Kidney (tissue), 13 donors: ENCODE measurements at regions not wholly inside any gene's neighbourhood (a gene's known extent, or its start where the extent isn't known, plus 50 kb on each side); places are given as distances from the start of the nearest gene placed in this dataset.
A peak's percentile ranks its signal among the peaks of the same experiment; 100 is the strongest.

Experiments
- DNase-seq, 5 donors: peaks; one replicate each; pipeline ENCODE4 v3.0.0-alpha.2; 2013 to 2020
- FAIRE-seq: peaks from 2 replicates; lab custom pipeline; 2012; peaks lifted over from hg19 to GRCh38; lab: Jason Lieb, UNC
- H3K27ac ChIP-seq, 2 donors: one replicate each; pipeline ENCODE4 v1.7.0; 2013; ENCODE audit warnings: low read depth in 2 of 2, low read length in 2 of 2, inconsistent platforms in 1 of 2
- H3K27me3 ChIP-seq: one replicate; pipeline ENCODE4 v1.7.1; 2013; ENCODE audit warnings: low read length, inconsistent platforms; ENCODE audit not compliant: control insufficient read depth, insufficient read depth
- H3K36me3 ChIP-seq, 3 donors: one replicate each; pipeline versions ENCODE4 v1.7.0 to v1.7.1; 2013; ENCODE audit warnings: low read length in 3 of 3, control low read depth in 1 of 3, inconsistent platforms in 1 of 3; ENCODE audit not compliant: insufficient read depth in 3 of 3, control insufficient read depth in 2 of 3
- H3K4me1 ChIP-seq, 3 donors: one replicate each; pipeline versions ENCODE4 v1.7.0 to v1.7.1; 2013; ENCODE audit warnings: low read length in 3 of 3, inconsistent platforms in 1 of 3, low read depth in 1 of 3; ENCODE audit not compliant: control insufficient read depth in 2 of 3, insufficient read depth in 2 of 3
- H3K4me3 ChIP-seq, 3 donors: one replicate each; pipeline versions ENCODE4 v1.7.0 to v1.8.1; 2013; ENCODE audit warnings: low read length in 3 of 3, control low read depth in 1 of 3, inconsistent platforms in 1 of 3
- H3K9ac ChIP-seq, 3 donors: one replicate each; pipeline versions ENCODE4 v1.7.0 to v1.7.1; 2013; ENCODE audit warnings: low read length in 3 of 3, control low read depth in 1 of 3, inconsistent platforms in 1 of 3
- H3K9me3 ChIP-seq, 3 donors: one replicate each; pipeline versions ENCODE4 v1.7.0 to v1.7.1; 2013; ENCODE audit warnings: low read length in 3 of 3, control low read depth in 1 of 3, inconsistent platforms in 1 of 3; ENCODE audit not compliant: control insufficient read depth in 2 of 3, insufficient read depth in 1 of 3
- intact Hi-C: fragments of 100-400 bp; cut with DNase I; formaldehyde crosslinking; loops from one replicate; pipeline ENCODE4 v1.11.1; 2022
- TF ChIP-seq, protein P1 (sequence below): IDR thresholded peaks from 3 replicates; pipeline ENCODE4 v1.5.1; 2012; ENCODE audit warnings: mild to moderate bottlenecking, moderate library complexity, borderline replicate concordance; ENCODE audit not compliant: insufficient read depth; ENCODE audit errors: extremely low read depth
- donor health status: control.
- donor health status: control.
- donor health status: control.
- donor health status: control.
- donor health status: control.
- donor health status: DM: yes; HTN: yes; CAD: no.
- donor health status: Normal renal cell carcinoma (clear cell type).

DNA sequence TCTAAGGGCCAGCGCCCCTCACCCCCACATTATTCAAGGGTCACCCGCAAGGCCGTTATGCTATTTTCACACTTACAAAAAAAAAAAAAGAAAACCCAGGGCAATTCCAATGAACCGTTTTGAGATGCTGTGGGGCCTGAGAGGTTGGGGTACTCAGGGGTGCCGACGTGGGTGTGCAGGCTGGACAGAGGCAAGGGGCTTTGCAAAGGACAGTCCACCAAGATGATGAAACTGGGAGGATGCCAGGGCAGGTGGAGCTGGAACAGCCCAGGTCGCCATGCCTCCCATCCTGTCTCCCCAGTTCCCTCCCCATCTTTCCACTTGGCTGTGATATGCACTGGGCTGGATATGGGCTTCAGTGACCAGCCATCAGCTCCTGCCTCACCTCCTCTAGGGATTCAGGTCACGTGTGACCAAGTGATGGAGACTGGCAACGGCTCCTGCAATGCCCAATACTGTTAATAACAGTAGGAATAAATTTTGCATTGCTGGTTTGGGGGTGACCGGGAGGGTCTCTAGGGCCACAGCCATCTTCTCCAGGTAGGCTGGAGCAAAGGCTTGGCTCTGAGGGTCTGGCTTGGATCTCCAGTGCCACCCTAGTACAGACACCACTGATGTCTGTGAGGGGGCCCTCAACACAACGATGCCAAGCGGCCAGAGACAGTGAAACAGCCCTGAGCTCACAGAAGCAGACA lies 151.3 kb upstream of the TNRC6C start:
- intact Hi-C loops, result no loop called here
- FAIRE-seq, result no peak
- DNase-seq, result peak in 1 of 5 donors; percentile 32

DNA sequence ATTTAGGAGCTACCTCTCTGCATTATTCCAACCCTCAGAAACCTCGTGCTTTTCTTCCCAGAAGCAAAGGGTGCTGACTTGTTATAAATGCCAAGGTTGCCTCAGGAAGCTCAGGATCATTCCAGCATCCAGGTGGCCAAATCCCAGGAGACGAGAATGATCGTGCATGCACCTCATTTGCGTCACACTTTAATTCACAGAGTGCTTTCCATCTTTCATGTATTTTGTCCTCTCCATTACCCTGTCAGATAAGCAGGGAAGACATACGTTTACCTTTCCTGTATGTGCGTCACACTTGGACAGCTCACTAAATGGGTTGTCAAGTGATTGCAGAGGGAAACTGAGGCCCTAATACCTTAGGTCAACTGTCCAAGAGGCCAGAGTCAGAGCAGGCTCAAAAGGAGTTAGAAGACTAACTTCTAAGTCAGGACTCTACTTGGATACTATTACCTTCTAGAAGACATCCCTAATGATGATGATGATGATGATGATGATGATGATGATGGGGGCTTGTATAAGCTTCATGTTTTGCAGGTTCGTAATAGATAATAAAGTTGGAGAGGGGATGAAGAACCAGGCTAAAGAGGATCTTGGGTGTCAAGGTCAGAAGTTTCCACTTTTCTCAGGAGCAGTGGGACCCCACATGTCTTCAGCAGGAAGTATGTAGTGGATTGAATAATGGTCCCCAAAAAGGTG lies 150.6 kb upstream of the TNRC6C start:
- no peaks in the 10 kb centered on the region for H3K27me3 ChIP-seq
- no peaks in the 10 kb centered on the region for H3K36me3 ChIP-seq
- no peak overlapping the region for H3K27ac ChIP-seq
- H3K9ac ChIP-seq, result no peak overlapping the region
- intact Hi-C loops, result no loop called here
- DNase-seq (no peak), FAIRE-seq (no peak)
- no peak overlapping the region for H3K4me3 ChIP-seq
- no peaks in the 10 kb centered on the region for H3K4me1 ChIP-seq
- TF ChIP-seq, protein P1, sequence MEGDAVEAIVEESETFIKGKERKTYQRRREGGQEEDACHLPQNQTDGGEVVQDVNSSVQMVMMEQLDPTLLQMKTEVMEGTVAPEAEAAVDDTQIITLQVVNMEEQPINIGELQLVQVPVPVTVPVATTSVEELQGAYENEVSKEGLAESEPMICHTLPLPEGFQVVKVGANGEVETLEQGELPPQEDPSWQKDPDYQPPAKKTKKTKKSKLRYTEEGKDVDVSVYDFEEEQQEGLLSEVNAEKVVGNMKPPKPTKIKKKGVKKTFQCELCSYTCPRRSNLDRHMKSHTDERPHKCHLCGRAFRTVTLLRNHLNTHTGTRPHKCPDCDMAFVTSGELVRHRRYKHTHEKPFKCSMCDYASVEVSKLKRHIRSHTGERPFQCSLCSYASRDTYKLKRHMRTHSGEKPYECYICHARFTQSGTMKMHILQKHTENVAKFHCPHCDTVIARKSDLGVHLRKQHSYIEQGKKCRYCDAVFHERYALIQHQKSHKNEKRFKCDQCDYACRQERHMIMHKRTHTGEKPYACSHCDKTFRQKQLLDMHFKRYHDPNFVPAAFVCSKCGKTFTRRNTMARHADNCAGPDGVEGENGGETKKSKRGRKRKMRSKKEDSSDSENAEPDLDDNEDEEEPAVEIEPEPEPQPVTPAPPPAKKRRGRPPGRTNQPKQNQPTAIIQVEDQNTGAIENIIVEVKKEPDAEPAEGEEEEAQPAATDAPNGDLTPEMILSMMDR, result no peak
- H3K9me3 ChIP-seq, result peaks cover 0 to 3% (median 0%) of the 10 kb centered on the region in 3 donors

More for the DNA sequence above, 151.3 kb upstream of the TNRC6C start:
- no peaks in the 10 kb centered on the region for H3K36me3 ChIP-seq
- H3K9ac ChIP-seq, result no peak overlapping the region
- peaks cover 0 to 3% (median 0%) of the 10 kb centered on the region in 3 donors for H3K9me3 ChIP-seq
- H3K4me3 ChIP-seq, result no peak overlapping the region
- TF ChIP-seq, protein P1, result no peak
- H3K27me3 ChIP-seq, result no peaks in the 10 kb centered on the region
- no peaks in the 10 kb centered on the region for H3K4me1 ChIP-seq
- no peak overlapping the region for H3K27ac ChIP-seq

DNA sequence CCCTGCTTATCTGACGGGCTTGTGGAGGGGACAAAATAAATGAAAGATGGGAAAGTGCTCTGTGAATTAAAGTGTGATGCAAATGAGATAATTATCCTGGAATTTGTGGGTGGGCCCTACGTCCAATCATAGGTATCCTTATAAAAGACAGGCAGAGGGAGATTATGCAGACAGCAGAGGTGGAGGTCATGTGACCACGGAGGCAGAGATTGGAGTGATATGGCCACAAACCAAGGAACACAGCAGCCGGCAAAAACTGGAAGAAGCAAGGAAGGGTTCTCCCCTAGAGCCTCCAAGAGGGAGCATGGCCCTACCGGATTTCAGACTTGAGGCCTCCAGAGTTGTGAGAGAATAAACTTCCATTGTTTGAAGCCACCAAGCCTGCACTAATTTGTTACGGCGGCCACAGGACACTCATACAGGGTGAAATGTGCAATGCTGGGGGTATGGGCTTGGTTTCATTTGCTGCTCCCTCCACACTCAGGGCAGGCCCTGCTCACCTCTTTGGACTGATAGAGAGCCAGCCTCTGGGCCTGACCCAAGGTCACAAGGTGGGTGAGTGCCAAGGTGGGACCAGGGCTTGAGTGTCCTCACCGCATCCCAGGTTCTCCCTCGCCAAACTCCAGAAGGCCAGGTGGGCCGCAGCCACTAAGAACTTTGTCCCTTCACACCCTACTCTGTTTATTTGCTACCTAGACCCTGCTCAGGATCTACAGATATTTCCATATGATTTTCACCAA lies 149.6 kb upstream of the TNRC6C start:
- intact Hi-C loops, result no loop called here
- no peaks in the 10 kb centered on the region for H3K4me1 ChIP-seq
- FAIRE-seq (no peak), DNase-seq (no peak)
- TF ChIP-seq, protein P1, result no peak
- no peak overlapping the region for H3K27ac ChIP-seq
- no peaks in the 10 kb centered on the region for H3K36me3 ChIP-seq
- H3K9me3 ChIP-seq, result peaks cover 0 to 3% (median 0%) of the 10 kb centered on the region in 3 donors
- H3K4me3 ChIP-seq, result no peak overlapping the region
- H3K9ac ChIP-seq, result no peak overlapping the region
- H3K27me3 ChIP-seq, result no peaks in the 10 kb centered on the region
